CD4-positive, alpha-beta T cell (primary cell): ENCODE measurements at regions not wholly inside any gene's neighbourhood (a gene's known extent, or its start where the extent isn't known, plus 50 kb on each side); places are given as distances from the start of the nearest gene placed in this dataset.

Experiments
- ATAC-seq: fragments of 200-7000 bp; cut with Tn5 transposase; one replicate; pipeline ENCODE4 v1.10.0; 2022; ENCODE audit warnings: mild to moderate bottlenecking; ENCODE audit not compliant: poor library complexity
- CTCF ChIA-PET: fragments of 350-600 bp; sonication (Branson Sonifier 250); formaldehyde crosslinking; loops from one replicate; lab custom pipeline; 2021; ENCODE audit warnings: antibody characterized with exemption, inconsistent platforms; lab: Charles Lee
- POLR2A ChIA-PET: fragments of 350-600 bp; sonication (Branson Sonifier 250); formaldehyde crosslinking; loops from one replicate; lab custom pipeline; 2021; ENCODE audit warnings: antibody characterized with exemption, inconsistent platforms; lab: Charles Lee
- DNase-seq, 14 experiments: peaks; one replicate each; pipeline ENCODE4 v3.0.0-alpha.2; 2013 to 2020; ENCODE audit warnings: mixed read lengths in 2 of 14
- H3K27ac ChIP-seq, 2 donors: one replicate each; pipeline versions ENCODE4 v1.5.1 to v1.7.0; 2013; ENCODE audit warnings: low read length in 2 of 2, low read depth in 1 of 2, mild to moderate bottlenecking in 1 of 2
- H3K27me3 ChIP-seq, 2 experiments: 1 replicate in 1 of 2; 2 replicates in 1 of 2; pipeline versions ENCODE4 v1.6.1 to v1.7.0; 2013; ENCODE audit warnings: low read length in 2 of 2, control low read depth in 1 of 2, mild to moderate bottlenecking in 1 of 2, moderate library complexity in 1 of 2; ENCODE audit not compliant: insufficient read depth in 2 of 2, control insufficient read depth in 1 of 2
- H3K36me3 ChIP-seq: one replicate; pipeline ENCODE4 v1.6.1; 2013; ENCODE audit warnings: low read length, control low read depth; ENCODE audit not compliant: insufficient read depth
- H3K4me1 ChIP-seq: one replicate; pipeline ENCODE4 v1.6.1; 2013; ENCODE audit warnings: low read length, control low read depth; ENCODE audit not compliant: insufficient read depth
- H3K4me3 ChIP-seq: one replicate; pipeline ENCODE4 v1.5.1; 2013; ENCODE audit warnings: mild to moderate bottlenecking, low read length, moderate library complexity
- H3K9me3 ChIP-seq, 2 experiments: 1 replicate in 1 of 2; 2 replicates in 1 of 2; pipeline versions ENCODE4 v1.6.1 to v1.7.0; 2013; ENCODE audit warnings: low read length in 2 of 2, mild to moderate bottlenecking in 2 of 2, control low read depth in 1 of 2, moderate library complexity in 1 of 2; ENCODE audit not compliant: control insufficient read depth in 1 of 2, insufficient read depth in 1 of 2
- H3K27ac Mint-ChIP-seq: one replicate; pipeline ENCODE4 v1.8.0; 2020; ENCODE audit warnings: mixed read lengths
- H3K27me3 Mint-ChIP-seq: one replicate; pipeline ENCODE4 v1.8.0; 2021; ENCODE audit warnings: mixed read lengths
- H3K36me3 Mint-ChIP-seq: one replicate; pipeline ENCODE4 v1.8.0; 2021; ENCODE audit warnings: low read depth, mixed read lengths
- H3K4me1 Mint-ChIP-seq: one replicate; pipeline ENCODE4 v1.8.0; 2021; ENCODE audit warnings: low read depth, mixed read lengths
- H3K4me3 Mint-ChIP-seq: one replicate; pipeline ENCODE4 v1.8.0; 2020; ENCODE audit warnings: mild to moderate bottlenecking, mixed read lengths
- H3K9me3 Mint-ChIP-seq: one replicate; pipeline ENCODE4 v1.8.0; 2020; ENCODE audit warnings: mixed read lengths
- CTCF ChIP-seq: fragments of 200-600 bp; IDR thresholded peaks from one replicate; pipeline ENCODE4 v1.8.0; 2022; ENCODE audit warnings: antibody characterized with exemption, mild to moderate bottlenecking
- intact Hi-C, 2 experiments: fragments of 100-400 bp; cut with DNase I in 1 of 2; cut with micrococcal nuclease in 1 of 2; formaldehyde crosslinking; loops; one replicate each; pipeline versions ENCODE4 v1.15.1 to v1.9.0; 2023 to 2025; cut with DNase I, micrococcal nuclease

- no peak overlapping the region for H3K27ac ChIP-seq
- Mint-ChIP-seq H3K27me3 (no peaks in the 10 kb centered on the region), H3K4me1 (no peaks in the 10 kb centered on the region), H3K27ac (no peak overlapping the region), H3K36me3 (no peaks in the 10 kb centered on the region), H3K4me3 (no peak overlapping the region), H3K9me3 (peaks cover 6% of the 10 kb centered on the region)
- no peaks in the 10 kb centered on the region for H3K4me1 ChIP-seq
- no peaks in the 10 kb centered on the region for H3K36me3 ChIP-seq
- H3K4me3 ChIP-seq, result no peak overlapping the region
- intact Hi-C loops, result no loop called here
- ATAC-seq (no peak), DNase-seq (no peak)
- no peaks in the 10 kb centered on the region for H3K27me3 ChIP-seq
- POLR2A ChIA-PET, result no interaction called here
- TF ChIP-seq CTCF, result no peak
- CTCF ChIA-PET, result no interaction called here
- no peaks in the 10 kb centered on the region for H3K9me3 ChIP-seq
Measured at GRCh38 chr5:162391833-162392232, 324.3 kb downstream of the GABRG2 start.

GRCh38 chr5:162392336-162392735 lies 324.8 kb downstream of the GABRG2 start:
- Histone ChIP-seq H3K27me3 (no peaks in the 10 kb centered on the region), H3K4me3 (no peak overlapping the region), H3K27ac (no peak overlapping the region), H3K36me3 (no peaks in the 10 kb centered on the region), H3K9me3 (no peaks in the 10 kb centered on the region), H3K4me1 (no peaks in the 10 kb centered on the region)
- no peak for TF ChIP-seq CTCF
- Mint-ChIP-seq H3K27me3 (no peaks in the 10 kb centered on the region), H3K4me3 (no peak overlapping the region), H3K27ac (no peak overlapping the region), H3K36me3 (no peaks in the 10 kb centered on the region), H3K4me1 (no peaks in the 10 kb centered on the region), H3K9me3 (peaks cover 8% of the 10 kb centered on the region)
- ChIA-PET CTCF (no interaction called here), POLR2A (no interaction called here)
- DNase-seq (no peak), ATAC-seq (no peak)
- intact Hi-C loops, result no loop called here

- ChIA-PET POLR2A (no interaction called here), CTCF (no interaction called here)
- no peak overlapping the region for H3K27ac ChIP-seq
- Mint-ChIP-seq H3K4me3 (no peak overlapping the region), H3K9me3 (peaks cover 8% of the 10 kb centered on the region), H3K36me3 (no peaks in the 10 kb centered on the region), H3K27me3 (no peaks in the 10 kb centered on the region), H3K27ac (no peak overlapping the region), H3K4me1 (no peaks in the 10 kb centered on the region)
- intact Hi-C loops, result no loop called here
- H3K36me3 ChIP-seq, result no peaks in the 10 kb centered on the region
- ATAC-seq, result no peak
- H3K27me3 ChIP-seq, result no peaks in the 10 kb centered on the region
- no peaks in the 10 kb centered on the region for H3K9me3 ChIP-seq
- no peak overlapping the region for H3K4me3 ChIP-seq
- TF ChIP-seq CTCF, result no peak
- DNase-seq, result no peak
- no peaks in the 10 kb centered on the region for H3K4me1 ChIP-seq
Measured at GRCh38 chr5:162393534-162393933, 326.0 kb downstream of the GABRG2 start.
